GM18858 (cell line): ENCODE measurements at regions not wholly inside any gene's neighbourhood (a gene's known extent, or its start where the extent isn't known, plus 50 kb on each side); places are given as distances from the start of the nearest gene placed in this dataset.
"Not testable (repeated sequence)": the region's sequence is repeated elsewhere in the genome, so short reads cannot be mapped to it uniquely, and the experiment has no call there.

Experiments used
- ATAC-seq: cut with Tn5 transposase; IDR thresholded peaks from one replicate; pipeline ENCODE4 v1.9.1; 2021; ENCODE audit not compliant: unreplicated experiment

GRCh38 chr14:97804056-97804455 is 1006.9 kb downstream of the VRK1 start:
- no peak for ATAC-seq

- ATAC-seq: no peak
These were observed 1009.7 kb downstream of the VRK1 start for GRCh38 chr14:97806891-97807290.

GRCh38 chr14:97808541-97808940 is 1011.4 kb downstream of the VRK1 start:
- ATAC-seq: not testable (repeated sequence)

GRCh38 chr14:97813556-97813955 is 1016.4 kb downstream of the VRK1 start:
- ATAC-seq: no peak

GRCh38 chr14:97820781-97821180 is 1023.6 kb downstream of the VRK1 start:
- ATAC-seq: no peak

- ATAC-seq: no peak
These were observed 1027.0 kb downstream of the VRK1 start for GRCh38 chr14:97824218-97824617.

- ATAC-seq: no peak
These were observed 1030.6 kb downstream of the VRK1 start for GRCh38 chr14:97827746-97828145.

GRCh38 chr14:97832776-97833175 is 1035.6 kb downstream of the VRK1 start:
- ATAC-seq: no peak

- no peak for ATAC-seq
These were observed 1041.8 kb downstream of the VRK1 start for GRCh38 chr14:97838986-97839385.

GRCh38 chr14:97840159-97840558 is 1043.0 kb downstream of the VRK1 start:
- ATAC-seq: no peak

- no peak for ATAC-seq
These were observed 1044.6 kb downstream of the VRK1 start for GRCh38 chr14:97841762-97842161.

GRCh38 chr14:97843066-97843465 is 1045.9 kb downstream of the VRK1 start:
- no peak for ATAC-seq

GRCh38 chr14:97844042-97844441 is 1046.9 kb downstream of the VRK1 start:
- no peak for ATAC-seq

- ATAC-seq: no peak
These were observed 1049.0 kb downstream of the VRK1 start for GRCh38 chr14:97846156-97846555.

GRCh38 chr14:97848317-97848980 is 1051.3 kb downstream of the VRK1 start:
- ATAC-seq: no peak

- no peak for ATAC-seq
These were observed 1053.3 kb downstream of the VRK1 start for GRCh38 chr14:97850466-97850865.

- ATAC-seq: no peak
These were observed 1053.7 kb downstream of the VRK1 start for GRCh38 chr14:97850886-97851285.

- ATAC-seq: no peak
These were observed 1054.3 kb downstream of the VRK1 start for GRCh38 chr14:97851428-97851995.

GRCh38 chr14:97854918-97855317 is 1057.7 kb downstream of the VRK1 start:
- no peak for ATAC-seq

GRCh38 chr14:97866195-97866594 is 1069.0 kb downstream of the VRK1 start:
- ATAC-seq: no peak

- ATAC-seq: no peak
These were observed 1069.5 kb downstream of the VRK1 start for GRCh38 chr14:97866664-97867063.

GRCh38 chr14:97873291-97873690 is 1076.1 kb downstream of the VRK1 start:
- ATAC-seq: no peak

- ATAC-seq: no peak
These were observed 1077.2 kb downstream of the VRK1 start for GRCh38 chr14:97874394-97874793.
